GM18498 (cell line): ENCODE measurements at regions not wholly inside any gene's neighbourhood (a gene's known extent, or its start where the extent isn't known, plus 50 kb on each side); places are given as distances from the start of the nearest gene placed in this dataset.

Source experiments
- ATAC-seq: cut with Tn5 transposase; IDR thresholded peaks from one replicate; pipeline ENCODE4 v1.9.1; 2021; ENCODE audit warnings: mild to moderate bottlenecking, moderate library complexity; ENCODE audit not compliant: unreplicated experiment

DNA sequence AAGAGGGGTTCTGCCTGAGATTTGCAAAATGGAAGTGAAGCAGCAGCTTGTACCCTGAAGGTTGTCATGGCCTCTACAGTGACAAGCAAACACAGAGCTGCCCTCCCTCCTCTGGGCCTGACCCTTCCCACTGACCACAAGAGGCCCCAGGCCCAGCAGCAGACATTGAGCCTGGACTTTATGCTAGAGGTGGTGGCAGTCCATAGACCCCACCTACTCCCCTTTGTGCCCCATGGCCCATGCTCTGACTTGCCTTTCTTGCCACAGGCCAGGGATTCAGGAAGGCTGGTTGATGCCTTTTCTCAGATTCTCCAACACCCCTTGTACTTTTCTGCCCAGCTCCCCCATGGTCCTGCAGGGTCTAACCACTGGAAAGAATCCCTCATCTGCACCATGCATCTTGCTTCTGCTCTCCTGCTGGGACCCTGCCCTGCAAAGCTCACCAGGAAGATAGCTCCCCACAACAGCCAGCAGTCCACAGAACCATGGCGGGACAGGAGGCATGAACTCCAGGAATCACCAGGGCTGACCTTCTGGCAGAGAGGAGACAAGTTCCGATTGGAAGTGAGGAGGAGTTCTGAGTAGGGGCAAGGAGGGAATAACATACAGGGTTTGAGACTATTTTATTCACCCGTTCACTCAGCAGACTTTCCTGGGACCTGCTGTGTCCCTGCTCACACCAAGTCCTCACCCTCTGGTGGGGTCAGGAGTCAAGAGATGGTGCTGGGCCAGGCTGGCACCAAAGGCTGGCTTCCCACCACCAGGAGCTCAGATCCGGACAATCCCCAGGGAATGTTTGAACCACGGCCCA lies 263.8 kb downstream of the SYK start:
- no peak for ATAC-seq

- no peak for ATAC-seq
Observed at GRCh38 chr9:91066042-91066415, 264.4 kb downstream of the SYK start.

DNA sequence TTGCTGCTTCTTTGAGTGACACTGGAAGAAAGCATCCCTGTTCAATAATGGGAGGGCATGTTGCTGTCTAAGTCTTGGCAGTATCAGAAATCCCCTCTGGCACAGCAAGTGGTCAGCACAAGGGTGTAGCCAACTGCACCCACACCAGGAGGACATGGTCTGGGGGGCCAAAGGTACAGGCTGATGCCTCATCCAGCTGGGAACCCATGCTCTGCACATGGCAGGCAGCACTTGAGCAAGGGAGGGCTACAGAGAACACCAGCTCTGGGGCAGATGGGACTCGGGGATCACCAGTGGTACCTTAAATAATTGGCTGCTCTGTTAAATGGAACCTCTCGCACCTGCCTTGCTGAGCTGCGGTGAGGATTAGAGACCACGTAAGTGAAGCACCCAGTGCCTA lies 265.2 kb downstream of the SYK start:
- no peak for ATAC-seq

- no peak for ATAC-seq
Observed at GRCh38 chr9:91067306-91067860, 265.8 kb downstream of the SYK start.

DNA sequence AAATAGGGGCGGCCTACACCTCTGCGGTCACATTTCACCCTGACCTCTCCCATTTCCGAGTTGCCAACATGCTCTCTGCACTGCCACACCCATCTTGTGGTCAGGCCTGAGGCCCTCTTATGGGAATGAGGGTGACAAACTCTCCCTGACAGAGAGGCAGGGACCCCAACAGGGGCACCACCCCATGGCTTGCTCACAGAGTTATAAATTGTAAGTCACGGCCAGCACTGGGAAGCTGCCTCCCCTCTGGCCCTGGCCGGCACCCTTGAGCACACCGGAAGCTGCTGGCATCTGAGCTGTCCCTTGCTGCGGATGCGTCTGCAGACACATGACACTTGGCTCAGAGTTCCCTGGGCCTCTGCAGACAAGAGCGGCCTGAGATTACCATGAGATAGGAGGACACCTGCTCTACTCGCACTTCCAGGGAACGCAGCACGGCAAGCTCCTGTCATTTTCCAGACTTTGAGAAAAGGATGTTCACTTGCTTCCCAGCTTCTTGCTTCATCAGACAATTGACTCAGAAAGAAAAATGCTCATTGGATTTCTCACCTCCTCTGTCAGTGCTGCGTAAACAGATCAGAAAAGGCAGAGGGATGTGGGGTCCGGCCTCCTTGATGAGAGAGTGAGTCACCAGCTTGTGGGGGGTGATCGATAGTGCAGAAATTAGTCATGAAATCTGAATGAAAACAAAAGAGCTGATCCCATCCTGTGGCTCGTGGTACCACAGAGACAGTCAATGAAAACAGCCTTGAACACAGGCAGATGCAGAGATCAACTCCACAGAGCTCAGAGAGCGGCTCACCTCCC lies 269.8 kb downstream of the SYK start:
- ATAC-seq = no peak

- ATAC-seq = no peak
Observed at GRCh38 chr9:91073049-91073810, 271.6 kb downstream of the SYK start.

DNA sequence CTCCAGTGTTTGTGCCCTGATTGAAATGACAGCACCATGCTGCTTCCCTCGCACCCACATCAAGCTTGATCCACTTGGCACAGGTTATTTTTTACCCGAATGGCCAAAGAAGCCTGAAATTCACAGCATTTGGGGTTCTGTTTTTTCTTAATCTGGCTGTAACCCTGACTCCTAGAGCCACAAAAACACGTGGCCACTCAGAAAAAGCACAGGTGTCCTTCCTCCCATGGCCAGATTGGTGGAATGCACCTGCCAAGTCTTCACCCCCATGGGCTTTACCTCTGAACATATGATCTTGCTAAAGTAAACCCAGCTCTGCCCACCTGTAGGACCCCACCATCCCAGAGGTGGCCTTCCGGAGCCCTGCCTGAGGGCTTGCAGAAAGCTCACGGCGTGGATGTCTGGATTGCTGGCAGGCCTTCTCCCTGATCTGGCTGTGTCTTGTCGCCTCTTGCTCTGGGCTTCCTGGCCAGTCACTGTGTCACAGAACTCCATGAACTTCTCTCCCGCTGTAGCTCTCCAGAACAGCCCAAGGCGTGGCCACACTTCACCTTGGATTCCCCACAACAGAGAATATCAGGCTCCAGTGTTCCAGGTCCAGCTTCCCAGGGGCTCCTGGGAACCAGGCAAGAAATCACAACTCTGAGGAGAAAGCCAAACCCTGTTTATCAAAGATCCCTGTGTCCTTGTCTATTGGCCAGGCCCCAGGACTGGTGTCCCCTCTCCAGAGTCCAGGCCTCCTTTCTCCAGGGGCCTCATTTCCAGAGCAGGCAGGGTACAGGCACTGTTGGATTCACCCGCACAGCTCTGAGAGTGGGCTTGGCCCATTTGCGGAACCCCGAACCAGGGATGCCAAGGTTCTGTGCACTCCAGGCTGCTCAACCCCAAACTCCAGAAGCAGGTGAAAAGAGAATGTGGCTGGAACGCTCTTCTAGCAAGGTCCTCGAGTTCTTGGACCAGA lies 272.5 kb downstream of the SYK start:
- ATAC-seq = no peak

DNA sequence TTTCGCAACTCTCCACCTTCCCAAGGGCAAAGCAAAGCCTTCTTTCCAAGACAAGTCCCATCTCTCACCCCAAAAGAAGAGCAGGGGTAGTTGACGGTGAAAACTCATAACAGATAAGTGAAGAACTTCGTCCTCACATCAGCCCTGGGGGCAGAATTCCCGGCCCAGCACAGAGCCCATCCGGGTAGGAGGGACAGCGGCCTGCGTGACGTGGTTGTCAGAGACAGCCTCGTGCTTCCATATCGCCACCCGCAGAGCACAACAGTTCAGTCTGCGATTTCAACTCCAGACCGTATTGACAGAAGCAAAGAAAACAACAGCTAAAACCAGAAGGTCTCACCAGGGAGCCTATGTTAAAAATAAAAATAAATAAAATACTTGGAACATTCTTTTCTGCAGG lies 273.2 kb downstream of the SYK start:
- ATAC-seq = no peak

DNA sequence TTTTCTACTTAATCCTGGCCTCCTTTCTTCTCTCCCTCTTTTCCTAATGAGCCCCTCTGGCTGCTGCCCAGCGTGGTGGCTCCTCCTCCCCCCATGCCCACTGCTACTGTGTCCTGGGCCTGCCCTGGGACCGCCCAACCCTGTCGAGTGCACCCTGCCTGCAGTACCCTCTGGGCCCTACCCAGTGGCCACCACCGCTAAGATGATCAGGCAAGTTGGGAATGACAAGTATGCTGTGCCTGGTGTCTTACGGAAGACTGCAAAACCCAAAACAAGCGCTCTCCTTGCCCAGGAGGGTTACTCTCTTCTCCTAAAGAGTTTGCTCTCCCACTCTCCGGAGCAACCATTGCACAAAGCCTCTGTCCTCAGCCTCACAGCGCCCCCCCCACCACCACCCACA lies 273.7 kb downstream of the SYK start:
- no peak for ATAC-seq

DNA sequence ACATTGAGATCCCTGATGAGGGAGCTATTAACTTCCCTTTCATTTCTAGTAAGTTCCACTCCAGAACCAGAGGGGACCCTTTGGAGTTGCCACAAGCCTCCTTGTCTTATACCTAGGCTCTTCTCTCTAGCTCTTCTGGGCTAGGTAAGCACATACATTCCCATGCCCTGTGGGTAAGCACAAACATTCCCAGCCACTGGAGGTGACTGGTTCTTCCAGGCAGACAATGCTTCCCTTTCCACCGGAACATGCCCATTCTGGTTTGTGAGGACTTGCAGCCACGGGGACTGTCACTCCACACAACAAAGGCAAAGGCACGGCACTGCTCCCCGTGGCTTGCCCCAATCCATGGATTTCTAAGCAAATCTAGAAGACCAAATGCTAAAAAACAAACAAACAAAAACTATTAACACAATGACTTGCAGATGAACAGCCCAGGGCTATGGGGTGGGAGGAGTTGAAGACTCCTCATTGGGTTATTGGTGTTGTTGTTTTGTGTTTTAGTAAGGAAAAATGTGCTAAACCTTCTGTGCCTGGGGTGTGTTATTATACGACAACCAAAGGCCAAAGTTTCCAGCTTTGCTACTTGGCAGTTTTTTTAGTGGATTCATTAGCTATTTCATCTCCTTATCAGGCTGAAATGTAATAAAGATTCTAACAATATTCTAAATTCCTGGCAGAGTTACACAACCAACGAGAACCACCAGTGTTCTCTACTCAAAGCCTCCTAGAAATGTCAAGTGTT lies 276.2 kb downstream of the SYK start:
- ATAC-seq = no peak

GRCh38 chr9:91078369-91078695 lies 276.7 kb downstream of the SYK start:
- no peak for ATAC-seq

DNA sequence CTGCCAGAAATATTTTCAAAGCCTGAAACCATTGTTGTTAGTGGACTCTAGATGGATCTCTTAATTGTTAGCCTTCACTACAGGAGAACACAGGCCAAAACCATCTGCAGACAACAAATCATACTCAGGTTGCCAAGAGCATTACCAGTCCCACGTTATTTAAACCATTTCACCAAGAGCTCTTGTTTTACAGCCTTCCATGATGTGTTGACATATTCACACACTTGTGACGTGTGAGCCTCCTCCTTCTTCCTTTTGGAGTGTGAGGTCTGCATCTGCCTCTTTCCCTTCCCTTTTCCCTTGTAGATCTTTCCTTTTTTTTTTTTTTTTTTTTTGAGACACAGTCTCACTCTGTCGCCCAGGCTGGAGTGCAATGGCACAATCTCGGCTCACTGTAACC lies 279.0 kb downstream of the AUH start:
- ATAC-seq = no peak

GRCh38 chr9:91084896-91085516 lies 276.7 kb downstream of the AUH start:
- no peak for ATAC-seq

- ATAC-seq = no peak
Observed at GRCh38 chr9:91085517-91086291, 276.0 kb downstream of the AUH start.

- no peak for ATAC-seq
Observed at GRCh38 chr9:91086657-91087461, 274.9 kb downstream of the AUH start.

- no peak for ATAC-seq
Observed at GRCh38 chr9:91087462-91087759, 274.3 kb downstream of the AUH start.

DNA sequence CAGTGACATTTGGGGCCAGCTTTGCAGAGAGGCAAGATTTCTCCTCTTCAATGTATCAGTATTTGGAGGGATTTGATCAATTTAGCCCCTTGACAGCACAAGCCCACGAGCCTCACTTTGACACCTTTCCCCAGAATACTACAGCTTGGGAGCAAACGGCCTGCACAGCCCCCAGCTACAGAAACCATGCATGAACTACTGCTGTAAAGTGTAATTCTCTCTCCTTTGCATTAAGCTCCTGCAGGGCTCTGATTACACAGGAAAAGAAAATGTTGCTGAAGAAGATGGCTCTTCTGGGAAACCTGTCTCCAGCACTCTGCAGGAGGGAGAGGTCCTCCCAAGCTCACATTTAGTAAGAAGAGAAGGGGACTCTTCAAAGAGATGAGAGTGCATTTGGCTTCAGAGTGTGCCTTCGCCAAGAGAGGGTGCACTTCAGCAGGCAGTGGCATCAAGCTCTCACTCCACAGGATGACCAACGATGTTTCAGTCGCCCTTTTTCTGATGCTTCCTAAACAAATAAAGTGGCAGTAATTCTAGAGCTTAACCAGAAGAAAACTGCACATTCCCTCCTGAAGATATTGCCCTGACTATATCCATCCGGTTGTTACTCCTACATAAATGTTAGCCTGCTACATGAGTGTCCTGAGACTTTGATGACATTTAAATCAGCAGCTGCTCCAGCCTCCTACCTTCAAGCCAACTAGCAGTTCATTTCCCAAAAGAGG lies 272.2 kb downstream of the AUH start:
- no peak for ATAC-seq
